Iris pigment epithelial cell (primary cell): ENCODE measurements at regions not wholly inside any gene's neighbourhood (a gene's known extent, or its start where the extent isn't known, plus 50 kb on each side); places are given as distances from the start of the nearest gene placed in this dataset.

Experiments
- DNase-seq: peaks from one replicate; pipeline ENCODE4 v3.0.0-alpha.2; 2011; ENCODE audit warnings: low read depth

DNA sequence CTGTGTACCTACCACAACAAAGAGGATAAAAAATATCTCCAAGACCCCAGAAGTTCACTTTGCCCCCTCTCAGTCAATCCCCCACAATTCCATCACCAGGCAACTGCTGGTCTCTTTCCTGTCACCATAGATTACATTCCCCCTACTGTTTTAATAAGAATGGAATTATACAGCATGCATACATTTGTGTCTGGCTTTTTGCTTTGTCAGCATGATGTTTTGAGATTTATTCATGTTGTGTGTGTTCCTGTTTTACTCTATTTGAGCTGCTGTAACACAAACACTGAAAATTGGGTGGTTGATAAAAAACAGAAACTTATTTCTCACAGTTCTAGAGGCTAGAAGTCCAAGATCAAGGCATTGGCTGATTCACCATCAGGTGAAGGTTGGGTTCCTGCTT is 214.5 kb upstream of the IGFBP3 start:
- no peak for DNase-seq

DNA sequence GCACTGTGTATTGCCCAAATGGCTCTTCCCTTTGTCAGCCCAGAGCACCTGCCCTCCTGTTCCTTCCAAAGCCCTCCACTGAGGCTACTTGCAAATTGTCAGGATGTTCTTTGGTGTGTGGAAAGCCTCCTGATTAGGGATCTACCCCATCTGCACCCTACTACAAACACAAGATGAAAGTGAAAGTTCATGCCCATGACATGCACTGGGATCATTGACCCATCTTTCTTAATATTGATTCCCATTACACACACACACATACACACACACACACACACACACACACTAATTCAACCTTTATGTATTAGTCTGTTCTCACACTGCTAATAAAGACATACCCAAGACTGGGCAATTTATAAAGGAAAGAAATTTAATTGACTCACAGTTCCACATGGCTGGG is 213.7 kb upstream of the IGFBP3 start:
- DNase-seq = no peak

DNA sequence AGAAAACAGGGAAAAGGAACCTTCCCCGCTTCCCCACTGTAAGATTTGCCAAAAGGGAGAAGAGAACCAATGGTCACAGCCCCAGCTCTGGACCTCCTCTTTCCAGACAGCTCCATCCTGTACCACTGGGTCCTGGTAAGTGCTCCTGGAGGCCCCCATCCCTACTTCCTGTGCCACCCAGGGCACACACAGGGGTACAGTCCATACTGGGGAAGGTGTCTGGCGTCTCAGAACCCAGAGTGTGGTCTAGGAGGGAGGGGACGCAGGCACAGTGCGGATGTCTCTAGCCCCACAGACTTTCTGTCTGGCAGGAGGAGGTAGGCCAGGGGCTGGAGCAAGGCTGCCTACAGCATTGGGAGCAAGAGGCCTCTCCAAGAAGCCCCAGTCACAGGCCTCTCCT is 213.3 kb upstream of the IGFBP3 start:
- no peak for DNase-seq

DNA sequence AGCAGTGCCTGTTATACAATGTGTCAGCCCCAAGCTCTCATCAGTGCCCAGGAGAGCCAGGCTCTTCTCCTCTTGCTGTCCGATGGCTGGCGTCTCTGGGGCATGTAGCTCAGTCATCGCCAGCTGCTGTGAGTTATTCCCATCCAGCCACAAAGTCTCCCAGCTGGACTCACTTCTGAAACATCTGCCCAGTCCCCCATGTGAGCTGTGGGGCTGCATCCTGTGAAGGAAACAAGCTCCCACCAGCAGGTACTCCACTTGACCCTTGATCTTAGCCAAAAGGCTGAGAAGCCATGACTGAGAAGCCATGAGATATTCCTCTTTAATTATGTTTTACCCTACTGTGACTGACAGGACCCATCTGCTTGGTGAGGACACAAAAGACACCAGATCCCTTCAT is 212.7 kb upstream of the IGFBP3 start:
- no peak for DNase-seq

DNA sequence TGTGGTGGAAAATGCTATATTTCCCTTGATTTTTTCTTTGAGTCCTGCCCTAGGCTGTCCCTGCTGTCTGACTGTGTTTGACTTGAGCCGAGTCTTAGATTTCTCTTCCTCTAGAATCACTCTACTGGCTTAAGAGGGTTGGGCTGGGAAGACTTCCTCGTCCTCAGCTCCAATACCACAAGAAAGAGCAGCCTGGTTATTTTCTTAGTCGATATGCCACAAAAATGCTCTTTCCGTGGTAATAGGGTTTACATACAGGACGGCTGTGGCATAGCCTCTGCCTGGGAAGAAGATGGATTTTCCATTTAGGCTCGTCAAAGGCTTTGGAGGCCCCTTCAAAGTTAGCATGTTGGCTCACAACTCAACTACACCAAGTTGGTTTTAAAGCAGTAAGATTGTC is 212.0 kb upstream of the IGFBP3 start:
- DNase-seq = no peak

DNA sequence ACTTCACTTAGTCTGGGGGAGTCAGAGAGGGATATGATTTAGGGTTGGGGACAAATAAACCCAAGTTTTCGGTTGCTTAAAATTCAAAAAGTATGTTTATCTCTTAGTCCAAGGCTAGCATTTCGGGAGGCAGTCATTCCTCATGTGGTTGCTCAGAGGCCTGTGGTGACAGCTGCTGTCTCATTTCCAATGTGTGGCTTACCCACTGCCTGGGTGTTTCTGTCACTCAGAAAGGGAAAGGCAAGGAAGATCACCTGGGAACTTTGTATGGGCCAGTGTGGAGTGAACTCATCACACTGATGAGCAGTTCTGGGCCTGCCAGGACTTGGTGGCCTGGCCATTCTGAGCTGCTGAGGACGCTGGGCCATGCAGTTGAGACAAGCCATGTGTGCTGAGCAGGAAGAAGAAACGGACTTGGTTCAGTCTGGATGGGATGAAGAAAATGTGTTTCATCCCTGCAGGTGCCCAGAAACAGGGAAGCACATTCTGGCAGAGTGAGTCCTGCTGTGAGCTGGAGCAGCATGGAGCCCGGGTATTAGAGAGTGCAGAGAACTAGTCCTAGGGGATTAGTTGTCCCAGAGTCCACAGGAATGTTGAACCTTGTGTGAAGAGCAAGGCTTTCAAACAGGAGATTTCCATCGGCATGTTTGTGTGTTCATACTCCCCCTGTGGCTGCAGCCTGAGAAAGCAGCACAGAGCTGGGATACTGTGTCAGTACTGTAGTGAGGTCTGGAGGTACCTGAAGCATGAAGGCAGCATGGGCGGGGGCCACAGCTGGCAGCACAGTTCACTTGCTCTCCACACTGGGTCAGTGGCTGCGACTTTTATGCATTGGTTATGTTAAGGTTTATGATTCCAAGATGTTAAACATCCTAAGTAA is 211.1 kb upstream of the IGFBP3 start:
- DNase-seq = peak; percentile 63

DNA sequence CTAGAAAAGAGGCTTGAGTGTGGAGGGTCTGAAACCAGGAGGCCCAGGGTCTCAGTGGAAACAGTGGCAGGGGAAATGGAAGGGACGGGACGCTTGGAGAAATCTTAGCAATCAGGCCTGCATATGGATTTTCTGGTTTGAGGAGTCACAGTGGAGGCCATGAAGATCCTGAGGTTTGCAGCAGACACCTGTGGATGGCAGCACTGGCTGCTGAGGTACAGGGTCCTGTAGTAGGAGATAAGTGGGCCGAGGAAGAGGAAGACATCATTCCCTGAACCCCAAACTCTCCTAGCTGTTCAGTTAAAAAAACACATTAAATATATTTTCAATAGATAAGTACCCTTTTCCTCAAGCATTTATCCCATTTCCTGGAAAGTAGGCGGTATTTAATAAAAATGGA is 208.8 kb upstream of the IGFBP3 start:
- no peak for DNase-seq

DNA sequence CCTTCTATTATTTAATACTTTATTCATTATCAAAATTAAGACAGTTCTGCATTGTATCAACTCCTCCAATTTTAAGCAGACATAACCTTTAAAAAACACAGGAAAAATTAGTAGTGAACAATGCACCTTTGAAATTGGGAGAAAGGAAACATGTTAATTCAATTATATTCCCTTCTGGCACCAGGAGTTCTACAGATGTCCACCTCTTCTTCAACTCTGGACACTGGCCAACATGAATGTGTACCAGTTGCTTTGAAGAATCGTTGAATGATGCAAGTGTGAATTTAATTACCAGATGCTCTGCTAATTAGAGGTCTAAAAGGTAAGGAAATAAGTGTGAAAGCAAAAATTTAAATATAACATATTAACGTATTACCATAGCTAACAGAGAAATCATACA is 206.7 kb upstream of the IGFBP3 start:
- no peak for DNase-seq

DNA sequence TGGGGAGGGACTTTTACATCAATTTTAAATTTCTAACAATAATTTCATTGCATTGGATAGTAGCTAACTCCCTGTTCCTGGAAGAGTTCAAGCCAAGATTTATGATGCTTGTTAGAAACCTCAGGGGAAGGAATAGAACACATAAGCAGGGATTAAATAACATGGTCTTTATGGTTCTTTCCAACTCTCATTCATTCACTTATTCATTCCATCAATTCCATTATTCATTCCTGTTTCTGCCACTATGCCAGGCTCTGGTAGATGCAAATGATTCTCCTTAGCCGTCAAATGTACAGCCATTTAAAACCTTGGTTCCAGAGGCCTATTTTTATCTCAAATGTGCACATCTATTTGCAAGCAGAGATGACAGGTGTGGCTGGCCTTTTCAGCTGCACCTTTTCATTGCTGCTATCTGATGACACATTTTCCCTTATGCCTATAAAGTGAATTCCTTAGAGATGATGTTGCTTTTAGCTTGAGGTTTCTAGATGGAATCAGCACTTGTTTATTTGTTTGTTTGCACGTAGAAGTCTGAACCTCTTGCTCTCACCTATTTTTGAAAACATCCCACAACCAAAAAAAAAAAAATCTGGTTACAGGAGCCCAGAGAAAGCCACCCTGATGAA is 205.7 kb upstream of the IGFBP3 start:
- DNase-seq = no peak

DNA sequence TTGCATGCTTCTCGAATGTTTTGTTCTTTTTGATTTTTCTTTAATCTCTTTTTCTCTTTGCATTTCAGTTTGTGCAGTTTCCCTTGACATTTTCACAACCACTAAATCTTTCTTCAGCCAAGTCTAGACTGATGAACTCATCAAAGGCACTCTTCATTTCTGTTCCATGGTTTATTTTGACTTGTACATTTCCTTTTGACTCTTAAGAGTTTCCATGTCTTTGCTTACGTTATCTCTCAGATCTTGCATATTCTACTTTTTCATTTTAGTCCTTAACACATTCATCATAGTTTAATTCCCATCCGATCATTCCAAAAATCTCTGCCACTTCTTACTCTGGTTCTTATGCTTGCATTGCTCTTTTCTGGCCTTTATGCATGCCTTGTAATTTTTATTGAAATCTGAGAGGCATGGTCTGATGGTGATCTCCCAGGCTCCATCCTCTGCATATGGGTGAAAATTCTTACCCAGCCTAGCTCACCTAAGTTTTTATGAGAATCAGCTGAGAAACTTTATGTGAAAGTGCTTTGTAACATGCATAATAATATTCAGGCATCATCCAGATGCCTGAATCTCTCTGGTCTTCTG is 202.8 kb upstream of the IGFBP3 start:
- DNase-seq = no peak

DNA sequence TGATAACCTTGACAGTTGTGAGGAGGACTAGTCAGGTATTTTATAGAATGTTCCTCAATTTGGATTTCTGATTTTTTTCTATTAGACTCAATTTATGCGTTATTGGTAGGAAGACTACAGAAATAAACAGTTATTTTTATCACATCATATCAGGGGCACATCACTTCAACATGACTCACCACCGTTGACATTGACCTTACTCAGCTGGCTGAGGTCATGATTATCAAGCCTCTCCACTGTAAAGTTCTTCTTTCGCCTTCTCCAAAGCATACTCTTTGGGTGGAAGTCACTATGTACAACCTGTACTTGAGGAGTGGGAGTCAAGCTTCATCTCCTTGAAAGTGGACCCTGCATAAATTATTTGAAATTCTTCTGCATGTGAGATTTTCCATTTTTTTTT is 194.3 kb upstream of the IGFBP3 start:
- DNase-seq = peak; percentile 26

DNA sequence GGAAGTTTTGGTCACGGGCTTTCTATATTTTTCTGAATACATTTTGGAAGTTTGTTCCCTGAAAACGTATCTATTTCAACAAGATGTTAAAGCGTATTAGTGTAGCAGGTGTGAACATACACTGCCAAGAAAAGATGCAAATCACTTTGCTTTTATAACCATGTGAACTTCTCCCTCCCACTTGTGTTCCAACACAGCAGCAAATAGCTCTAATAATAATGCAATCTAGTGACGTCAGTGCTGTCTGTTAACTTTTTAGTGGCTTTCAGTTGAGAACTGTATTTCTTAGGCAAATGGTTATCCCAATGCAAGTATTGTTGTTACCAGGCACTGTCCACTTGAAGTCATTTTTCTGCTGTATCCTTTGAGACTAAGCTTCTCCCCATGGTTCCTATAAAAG is 188.4 kb upstream of the IGFBP3 start:
- no peak for DNase-seq

DNA sequence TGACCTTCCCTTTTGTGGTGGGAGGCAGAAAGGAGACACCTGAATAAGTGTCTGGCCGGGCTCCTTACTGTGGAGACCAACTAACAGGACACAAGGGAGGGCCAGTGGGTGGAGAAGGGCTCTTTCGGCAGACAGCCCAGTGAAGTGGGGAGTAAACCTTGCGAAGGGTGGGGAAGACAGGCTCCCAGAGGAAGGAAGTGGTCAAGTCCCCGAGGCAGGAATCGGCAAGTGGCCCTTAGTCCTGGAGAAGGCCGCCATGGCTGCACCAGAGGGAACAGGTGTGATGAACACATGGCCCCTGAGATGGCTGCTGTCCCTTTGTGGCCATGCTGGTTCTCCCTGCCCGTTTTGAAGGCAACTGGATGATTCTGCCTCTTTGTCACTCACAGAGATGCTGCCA is 187.2 kb upstream of the IGFBP3 start:
- DNase-seq = no peak

DNA sequence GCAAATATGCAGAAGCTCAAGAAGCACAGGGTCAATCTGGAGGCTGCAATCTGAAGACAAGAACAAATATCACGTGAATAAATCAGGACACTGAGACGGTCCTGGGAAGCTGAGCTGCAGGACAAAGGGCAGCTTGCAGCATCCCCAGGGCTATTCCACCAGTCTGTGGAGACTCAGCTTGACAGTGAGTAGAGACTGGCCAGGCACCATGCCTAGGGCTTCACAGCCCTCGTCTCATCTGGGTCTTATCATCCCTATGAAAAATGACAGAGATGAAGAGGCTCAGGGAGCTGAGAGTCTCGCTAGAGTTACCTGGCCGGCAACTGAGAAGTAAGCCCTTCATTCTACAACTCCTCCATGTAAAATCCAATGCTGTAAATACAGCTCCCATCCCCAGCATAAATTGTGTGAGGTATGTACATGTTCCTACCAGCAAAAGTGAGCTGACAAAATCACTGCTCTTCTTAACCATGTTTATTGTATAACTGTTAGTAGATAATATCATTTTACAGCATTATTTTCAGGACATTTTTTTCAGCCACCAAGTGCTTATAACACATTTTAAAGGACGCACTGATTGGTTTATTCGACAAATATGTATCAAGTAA is 186.6 kb upstream of the IGFBP3 start:
- no peak for DNase-seq

DNA sequence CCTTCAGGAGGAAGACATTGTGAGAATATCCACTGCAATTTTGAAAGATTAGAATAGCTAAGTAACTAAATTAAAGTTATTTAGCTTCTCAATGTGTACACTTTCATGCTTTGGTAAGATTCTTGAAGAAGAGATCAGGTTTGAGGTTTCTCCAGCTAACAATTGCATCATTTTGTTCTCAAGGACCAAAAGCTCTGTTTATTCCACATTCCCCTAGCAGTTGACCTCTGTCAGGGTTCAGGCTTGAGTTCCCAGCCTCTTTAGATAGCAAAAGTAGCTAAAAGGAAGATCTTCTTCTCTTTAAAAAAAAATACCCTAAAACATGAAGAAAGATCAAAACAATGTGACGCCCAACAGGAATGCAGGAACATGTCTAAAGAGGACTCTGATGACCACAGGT is 179.4 kb upstream of the IGFBP3 start:
- peak; percentile 86 for DNase-seq

DNA sequence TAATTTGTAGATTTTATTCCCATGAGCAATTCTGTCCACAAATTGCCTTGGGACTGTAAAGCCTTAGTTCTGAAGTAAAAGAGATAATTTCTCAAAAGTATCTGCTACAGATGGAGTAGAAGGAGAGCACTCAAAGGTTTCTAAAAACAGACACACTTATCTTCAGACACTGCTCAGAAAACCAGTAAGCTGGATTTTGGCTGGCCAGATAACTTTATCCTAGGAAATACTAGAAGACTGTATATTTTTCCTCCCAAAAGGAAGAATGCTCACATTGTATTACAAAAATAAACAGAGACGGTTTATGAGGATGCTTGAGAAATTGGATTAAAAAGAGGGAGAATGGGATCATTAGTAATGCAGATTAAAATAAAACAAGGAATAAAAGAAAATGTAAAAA is 178.0 kb upstream of the IGFBP3 start:
- no peak for DNase-seq

DNA sequence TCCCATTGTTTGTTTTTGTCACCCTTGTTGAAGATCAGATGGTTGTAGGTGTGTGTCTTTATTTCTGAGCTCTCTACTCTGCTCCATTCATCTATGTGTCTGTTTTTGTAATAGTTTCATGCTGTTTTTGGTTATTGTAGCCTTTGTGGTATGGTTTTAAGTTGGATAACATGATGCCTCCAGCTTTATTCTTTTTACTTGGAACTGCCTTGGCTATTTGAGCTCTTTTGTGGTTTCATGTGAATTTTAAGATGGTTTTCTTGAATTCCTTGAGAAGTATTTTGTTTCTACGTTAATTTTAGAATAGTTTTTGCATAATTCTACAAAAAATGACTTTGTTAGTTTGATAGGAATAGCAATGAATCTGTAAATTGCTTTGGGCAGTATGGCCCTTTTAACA is 170.0 kb upstream of the IGFBP3 start:
- no peak for DNase-seq

DNA sequence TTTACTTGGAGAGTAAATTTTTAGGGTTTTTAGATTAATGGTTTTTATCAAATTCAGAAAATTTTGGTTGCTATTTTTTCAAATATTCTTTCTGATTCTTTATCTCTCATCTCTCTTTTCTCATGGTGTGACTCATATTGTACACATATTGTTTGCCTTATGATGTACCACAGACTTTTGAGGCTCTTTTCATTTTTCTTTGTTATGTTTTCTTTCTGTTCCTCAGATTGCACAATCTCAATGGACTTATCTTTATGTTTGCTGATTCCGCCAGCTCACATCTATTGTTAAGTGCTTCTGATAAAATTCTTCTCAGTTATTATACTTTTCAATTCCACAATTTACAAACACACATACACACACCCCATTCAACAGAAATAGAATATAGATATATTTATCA is 168.2 kb upstream of the IGFBP3 start:
- peak; percentile 76 for DNase-seq

DNA sequence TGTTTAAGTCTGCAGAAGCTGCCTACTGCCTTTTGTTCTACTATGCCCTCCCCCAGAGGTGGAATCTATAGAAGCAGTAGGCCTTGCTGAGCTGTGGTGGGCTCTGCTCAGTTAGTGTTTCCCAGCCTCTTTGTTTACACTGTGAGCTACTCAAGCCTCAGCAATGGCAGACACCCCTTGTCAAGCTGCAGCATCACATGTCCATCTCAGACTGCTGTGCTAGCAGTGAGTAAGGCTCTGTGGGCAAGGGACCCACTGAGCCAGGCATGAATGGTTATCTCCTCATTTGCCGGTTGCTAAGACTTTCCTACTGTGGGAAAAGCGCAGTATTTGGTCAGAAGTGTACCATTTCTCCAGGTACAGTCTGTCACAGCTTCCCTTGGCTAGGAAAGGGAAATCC is 167.4 kb upstream of the IGFBP3 start:
- DNase-seq = peak; percentile 28

DNA sequence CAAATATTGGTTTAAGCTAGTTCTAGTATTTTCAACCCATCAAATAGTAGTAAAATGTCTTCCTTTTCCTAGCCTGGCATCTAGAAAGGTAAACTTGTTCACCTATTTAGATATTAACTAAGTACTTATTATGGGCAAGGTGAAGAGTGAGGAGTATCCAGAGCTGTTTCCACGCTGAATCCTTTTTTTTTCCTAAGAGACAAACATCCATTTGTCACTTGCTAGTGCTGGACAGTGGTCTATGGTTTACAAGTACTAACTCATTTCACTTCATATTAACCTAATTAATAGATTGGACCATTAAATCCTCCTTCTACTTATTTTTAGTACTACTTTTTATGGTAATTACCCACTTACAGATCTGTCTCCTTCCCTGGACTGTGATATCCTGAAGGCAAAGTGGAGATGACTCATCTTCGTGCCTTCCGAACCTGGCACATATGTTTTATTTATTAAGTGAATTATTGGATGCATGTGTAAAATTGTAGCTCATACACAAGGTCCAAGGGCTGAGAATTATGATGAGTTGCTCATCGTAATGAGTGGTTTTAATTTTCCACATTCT is 159.6 kb upstream of the IGFBP3 start:
- DNase-seq = peak; percentile 19

DNA sequence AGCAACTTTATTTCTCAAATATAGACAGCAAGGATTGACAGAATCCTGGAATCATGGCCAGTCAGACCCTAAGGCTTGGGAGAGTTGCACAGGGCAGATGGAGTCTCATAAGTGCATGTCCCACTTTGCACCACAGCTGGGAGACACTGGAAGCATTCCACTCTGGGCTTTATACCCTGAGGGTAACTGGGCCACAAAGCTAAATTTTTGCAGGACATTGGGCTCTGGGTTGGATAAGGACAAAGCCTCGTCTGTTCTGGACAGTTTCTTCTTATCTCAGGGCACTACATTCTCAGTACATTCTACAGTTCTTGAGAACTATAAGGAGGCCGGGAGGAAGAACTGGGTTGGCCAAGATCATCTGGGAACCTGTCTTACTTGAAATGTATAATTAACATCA is 158.3 kb upstream of the IGFBP3 start:
- DNase-seq = no peak

DNA sequence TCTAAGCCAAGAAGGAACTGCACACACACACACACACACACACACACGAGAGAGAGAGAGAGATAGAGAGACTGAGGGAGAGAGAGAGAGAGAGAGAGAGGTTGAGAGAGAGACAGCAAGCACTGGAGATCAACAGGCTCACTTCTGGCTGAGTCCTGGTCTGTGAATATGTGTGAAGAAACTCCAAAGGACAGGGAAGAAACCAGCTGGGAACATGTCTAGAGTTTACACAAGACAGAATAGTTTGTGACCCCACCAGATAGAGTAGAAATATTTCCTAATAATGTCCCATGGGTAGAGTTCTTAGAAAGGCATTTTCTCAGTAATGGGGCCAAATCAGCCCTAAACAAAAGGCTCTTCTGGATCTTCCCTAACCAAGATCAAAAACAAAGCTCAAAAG is 155.5 kb upstream of the IGFBP3 start:
- no peak for DNase-seq

DNA sequence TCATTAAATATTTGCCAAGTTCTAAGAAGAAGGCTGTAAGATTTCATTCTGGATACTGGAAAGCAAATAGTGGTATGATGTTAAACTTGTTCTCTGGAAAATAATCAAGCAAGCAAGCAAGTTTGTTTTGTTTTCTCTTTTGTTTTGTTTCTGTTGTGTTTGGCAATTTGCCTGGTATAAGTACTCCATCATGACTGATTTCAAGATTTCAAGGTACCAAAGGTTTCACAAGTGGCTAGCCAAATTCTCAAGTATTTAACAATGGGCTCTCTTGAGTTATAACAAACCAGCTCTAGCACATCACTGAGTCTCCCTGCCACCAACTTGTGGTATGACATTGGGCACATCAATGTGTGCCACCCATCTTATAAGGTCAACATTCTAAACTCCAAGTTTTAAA is 151.7 kb upstream of the IGFBP3 start:
- peak; percentile 48 for DNase-seq
